K562 (cell line): ENCODE measurements at regions not wholly inside any gene's neighbourhood (a gene's known extent, or its start where the extent isn't known, plus 50 kb on each side); places are given as distances from the start of the nearest gene placed in this dataset.

Experiments used
- CHD1 ChIP-seq: fragments of 200-600 bp; sonication (generic); IDR thresholded peaks from one replicate; pipeline ENCODE4 v1.6.1; 2012; ENCODE audit warnings: mild to moderate bottlenecking, moderate library complexity, low read length, inconsistent platforms
- DDX20 ChIP-seq: fragments of 450-650 bp; IDR thresholded peaks from 2 replicates; pipeline ENCODE4 v1.6.1; 2016; ENCODE audit warnings: missing genetic modification characterization, low read depth, mild to moderate bottlenecking, missing compliant biosample characterization, moderate library complexity
- KAT2B ChIP-seq: IDR thresholded peaks from one replicate; pipeline ENCODE4 v1.6.1; 2012; ENCODE audit warnings: low read depth, mild to moderate bottlenecking, control low read depth, inconsistent platforms, low read length, moderate library complexity
- NFRKB ChIP-seq: fragments of 450-650 bp; IDR thresholded peaks from 2 replicates; pipeline ENCODE4 v1.6.1; 2016; ENCODE audit warnings: low read depth
- RBM14 ChIP-seq: fragments of 200-400 bp; formaldehyde crosslinking; IDR thresholded peaks from 2 replicates; pipeline ENCODE4 v1.6.1; 2018; ENCODE audit warnings: low read depth, mild to moderate bottlenecking, low read length, moderate library complexity, borderline replicate concordance; ENCODE audit not compliant: insufficient read depth
- TF ChIP-seq, protein P1 (sequence below): fragments of 450-650 bp; IDR thresholded peaks from 2 replicates; pipeline ENCODE4 v1.6.1; 2016; ENCODE audit warnings: low read depth, mild to moderate bottlenecking, moderate library complexity
- TF ChIP-seq, protein P2 (sequence below): IDR thresholded peaks from 3 replicates; pipeline ENCODE4 v1.6.1; 2011; ENCODE audit warnings: borderline replicate concordance, mild to moderate bottlenecking, moderate library complexity; ENCODE audit not compliant: insufficient read length; ENCODE audit errors: extremely low read depth
- TF ChIP-seq, protein P3 (sequence below): sonication (generic); formaldehyde crosslinking; IDR thresholded peaks from 2 replicates; pipeline ENCODE4 v1.8.1; 2023; ENCODE audit warnings: mild to moderate bottlenecking, missing genetic modification reagents

DNA sequence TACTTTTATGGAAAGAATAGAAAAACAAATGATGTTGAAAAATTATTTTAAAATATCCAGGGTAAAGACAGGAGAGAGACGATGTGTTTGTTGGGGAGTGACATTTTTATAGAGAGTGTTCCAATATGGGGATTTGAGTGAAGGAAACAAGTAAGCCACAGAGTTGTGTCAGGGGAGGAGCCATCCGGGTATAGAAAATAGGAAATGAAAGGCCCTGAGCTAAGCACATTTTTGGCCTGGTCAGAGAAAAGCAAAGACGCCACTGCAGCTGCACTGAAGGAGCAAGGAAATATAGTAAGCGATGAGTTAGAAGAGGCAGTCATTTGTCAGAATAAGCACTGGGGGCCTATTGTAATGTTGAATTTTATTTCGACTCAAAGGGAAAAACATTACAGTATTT, 107.3 kb upstream of the ADGRL4 start (continued):
- TF ChIP-seq KAT2B (no peak), NFRKB (no peak), CHD1 (no peak), DDX20 (tag) (no peak), RBM14 (no peak)
- TF ChIP-seq, protein P1, sequence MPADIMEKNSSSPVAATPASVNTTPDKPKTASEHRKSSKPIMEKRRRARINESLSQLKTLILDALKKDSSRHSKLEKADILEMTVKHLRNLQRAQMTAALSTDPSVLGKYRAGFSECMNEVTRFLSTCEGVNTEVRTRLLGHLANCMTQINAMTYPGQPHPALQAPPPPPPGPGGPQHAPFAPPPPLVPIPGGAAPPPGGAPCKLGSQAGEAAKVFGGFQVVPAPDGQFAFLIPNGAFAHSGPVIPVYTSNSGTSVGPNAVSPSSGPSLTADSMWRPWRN, result no peak
- TF ChIP-seq, protein P2, sequence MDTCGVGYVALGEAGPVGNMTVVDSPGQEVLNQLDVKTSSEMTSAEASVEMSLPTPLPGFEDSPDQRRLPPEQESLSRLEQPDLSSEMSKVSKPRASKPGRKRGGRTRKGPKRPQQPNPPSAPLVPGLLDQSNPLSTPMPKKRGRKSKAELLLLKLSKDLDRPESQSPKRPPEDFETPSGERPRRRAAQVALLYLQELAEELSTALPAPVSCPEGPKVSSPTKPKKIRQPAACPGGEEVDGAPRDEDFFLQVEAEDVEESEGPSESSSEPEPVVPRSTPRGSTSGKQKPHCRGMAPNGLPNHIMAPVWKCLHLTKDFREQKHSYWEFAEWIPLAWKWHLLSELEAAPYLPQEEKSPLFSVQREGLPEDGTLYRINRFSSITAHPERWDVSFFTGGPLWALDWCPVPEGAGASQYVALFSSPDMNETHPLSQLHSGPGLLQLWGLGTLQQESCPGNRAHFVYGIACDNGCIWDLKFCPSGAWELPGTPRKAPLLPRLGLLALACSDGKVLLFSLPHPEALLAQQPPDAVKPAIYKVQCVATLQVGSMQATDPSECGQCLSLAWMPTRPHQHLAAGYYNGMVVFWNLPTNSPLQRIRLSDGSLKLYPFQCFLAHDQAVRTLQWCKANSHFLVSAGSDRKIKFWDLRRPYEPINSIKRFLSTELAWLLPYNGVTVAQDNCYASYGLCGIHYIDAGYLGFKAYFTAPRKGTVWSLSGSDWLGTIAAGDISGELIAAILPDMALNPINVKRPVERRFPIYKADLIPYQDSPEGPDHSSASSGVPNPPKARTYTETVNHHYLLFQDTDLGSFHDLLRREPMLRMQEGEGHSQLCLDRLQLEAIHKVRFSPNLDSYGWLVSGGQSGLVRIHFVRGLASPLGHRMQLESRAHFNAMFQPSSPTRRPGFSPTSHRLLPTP, result no peak
- TF ChIP-seq, protein P3, sequence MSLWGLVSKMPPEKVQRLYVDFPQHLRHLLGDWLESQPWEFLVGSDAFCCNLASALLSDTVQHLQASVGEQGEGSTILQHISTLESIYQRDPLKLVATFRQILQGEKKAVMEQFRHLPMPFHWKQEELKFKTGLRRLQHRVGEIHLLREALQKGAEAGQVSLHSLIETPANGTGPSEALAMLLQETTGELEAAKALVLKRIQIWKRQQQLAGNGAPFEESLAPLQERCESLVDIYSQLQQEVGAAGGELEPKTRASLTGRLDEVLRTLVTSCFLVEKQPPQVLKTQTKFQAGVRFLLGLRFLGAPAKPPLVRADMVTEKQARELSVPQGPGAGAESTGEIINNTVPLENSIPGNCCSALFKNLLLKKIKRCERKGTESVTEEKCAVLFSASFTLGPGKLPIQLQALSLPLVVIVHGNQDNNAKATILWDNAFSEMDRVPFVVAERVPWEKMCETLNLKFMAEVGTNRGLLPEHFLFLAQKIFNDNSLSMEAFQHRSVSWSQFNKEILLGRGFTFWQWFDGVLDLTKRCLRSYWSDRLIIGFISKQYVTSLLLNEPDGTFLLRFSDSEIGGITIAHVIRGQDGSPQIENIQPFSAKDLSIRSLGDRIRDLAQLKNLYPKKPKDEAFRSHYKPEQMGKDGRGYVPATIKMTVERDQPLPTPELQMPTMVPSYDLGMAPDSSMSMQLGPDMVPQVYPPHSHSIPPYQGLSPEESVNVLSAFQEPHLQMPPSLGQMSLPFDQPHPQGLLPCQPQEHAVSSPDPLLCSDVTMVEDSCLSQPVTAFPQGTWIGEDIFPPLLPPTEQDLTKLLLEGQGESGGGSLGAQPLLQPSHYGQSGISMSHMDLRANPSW (CRISPR knock-in tag), result no peak
